Stomach (tissue), 4 donors: ENCODE measurements at regions not wholly inside any gene's neighbourhood (a gene's known extent, or its start where the extent isn't known, plus 50 kb on each side); places are given as distances from the start of the nearest gene placed in this dataset.

Source experiments
- CTCF ChIP-seq, 7 experiments: fragments of 450-650 bp in 4 of 7; fragments of 200-600 bp in 3 of 7; sonication (generic) in 3 of 7; IDR thresholded peaks; one replicate each; pipeline ENCODE4 v1.5.1; 2016 to 2019; ENCODE audit warnings: antibody characterized with exemption in 7 of 7, control low read depth in 2 of 7, mild to moderate bottlenecking in 1 of 7
- EP300 ChIP-seq: sonication (generic); formaldehyde crosslinking; IDR thresholded peaks from one replicate; pipeline ENCODE4 v1.6.1; 2017; ENCODE audit warnings: antibody characterized with exemption
- POLR2A ChIP-seq, 4 donors: fragments of 450-650 bp; IDR thresholded peaks; one replicate each; pipeline ENCODE4 v1.6.1; 2016; ENCODE audit warnings: antibody characterized with exemption in 4 of 4, control low read depth in 2 of 4, mild to moderate bottlenecking in 1 of 4, moderate library complexity in 1 of 4
- POLR2AphosphoS5 ChIP-seq, 3 donors: sonication (generic); formaldehyde crosslinking; IDR thresholded peaks; one replicate each; pipeline ENCODE4 v1.6.1; 2016; ENCODE audit warnings: antibody characterized with exemption in 3 of 3

GRCh38 chrX:39672405-39672804 lies 425.4 kb downstream of the BCOR start:
- TF ChIP-seq CTCF (IDR thresholded peaks at IDR 0.05), result no peak
- no peak for TF ChIP-seq POLR2AphosphoS5 (IDR thresholded peaks at IDR 0.05)
- TF ChIP-seq POLR2A (IDR thresholded peaks at IDR 0.05), result no peak
- no peak for TF ChIP-seq EP300
